CD4-positive, alpha-beta T cell treated with Interferon gamma for 1 hour (primary cell): ENCODE measurements at regions not wholly inside any gene's neighbourhood (a gene's known extent, or its start where the extent isn't known, plus 50 kb on each side); places are given as distances from the start of the nearest gene placed in this dataset.
"Not testable (repeated sequence)": the region's sequence is repeated elsewhere in the genome, so short reads cannot be mapped to it uniquely, and the experiment has no call there.

Source experiments
- DNase-seq: peaks from one replicate; pipeline ENCODE4 v3.0.0-alpha.2; 2020

GRCh38 chr4:162938738-162939485, 227.8 kb downstream of the NAF1 start:
- DNase-seq: no peak

GRCh38 chr4:162935214-162935613, 231.5 kb downstream of the NAF1 start:
- no peak for DNase-seq

GRCh38 chr4:162931286-162931685, 235.4 kb downstream of the NAF1 start:
- DNase-seq: no peak

- DNase-seq: no peak
Measured at GRCh38 chr4:162921178-162921785, 245.4 kb downstream of the NAF1 start.

GRCh38 chr4:162920649-162921048, 246.0 kb downstream of the NAF1 start:
- DNase-seq: no peak

GRCh38 chr4:162912482-162912881, 254.2 kb downstream of the NAF1 start:
- DNase-seq: no peak

GRCh38 chr4:162911349-162911748, 255.3 kb downstream of the NAF1 start:
- no peak for DNase-seq

GRCh38 chr4:162909952-162910351, 256.7 kb downstream of the NAF1 start:
- DNase-seq: no peak

- no peak for DNase-seq
Measured at GRCh38 chr4:162894387-162894786, 272.3 kb downstream of the NAF1 start.

- no peak for DNase-seq
Measured at GRCh38 chr4:162891788-162892707, 274.6 kb downstream of the NAF1 start.

GRCh38 chr4:162878096-162878495, 288.6 kb downstream of the NAF1 start:
- no peak for DNase-seq

- DNase-seq: no peak
Measured at GRCh38 chr4:162874748-162875147, 291.9 kb downstream of the NAF1 start.

- DNase-seq: no peak
Measured at GRCh38 chr4:162871990-162872389, 294.7 kb downstream of the NAF1 start.

GRCh38 chr4:162869157-162869556, 297.5 kb downstream of the NAF1 start:
- no peak for DNase-seq

- DNase-seq: no peak
Measured at GRCh38 chr4:162866565-162866964, 300.1 kb downstream of the NAF1 start.

- no peak for DNase-seq
Measured at GRCh38 chr4:162865102-162865501, 301.6 kb downstream of the NAF1 start.

GRCh38 chr4:162853788-162854187, 312.9 kb downstream of the NAF1 start:
- no peak for DNase-seq

GRCh38 chr4:162852642-162853041, 314.0 kb downstream of the NAF1 start:
- DNase-seq: no peak

GRCh38 chr4:162851241-162851758, 315.4 kb downstream of the NAF1 start:
- not testable (repeated sequence) for DNase-seq

- DNase-seq: no peak
Measured at GRCh38 chr4:162849937-162850336, 316.8 kb downstream of the NAF1 start.

GRCh38 chr4:162847945-162848549, 318.6 kb downstream of the NAF1 start:
- no peak for DNase-seq

- no peak for DNase-seq
Measured at GRCh38 chr4:162841753-162842152, 324.9 kb downstream of the NAF1 start.

- no peak for DNase-seq
Measured at GRCh38 chr4:162839814-162840213, 326.9 kb downstream of the NAF1 start.
